Small intestine (tissue), 7 donors: ENCODE measurements at regions not wholly inside any gene's neighbourhood (a gene's known extent, or its start where the extent isn't known, plus 50 kb on each side); places are given as distances from the start of the nearest gene placed in this dataset.
A peak's percentile ranks its signal among the peaks of the same experiment; 100 is the strongest.
"Not testable (repeated sequence)": the region's sequence is repeated elsewhere in the genome, so short reads cannot be mapped to it uniquely, and the experiment has no call there.

ENCODE experiments used
- DNase-seq, 2 donors: peaks; one replicate each; pipeline versions ENCODE4 v3.0.0 to v3.0.0-alpha.2; 2013
- FAIRE-seq: peaks from 2 replicates; lab custom pipeline; 2012; peaks lifted over from hg19 to GRCh38; lab: Jason Lieb, UNC
- H3K27ac ChIP-seq, 3 donors: one replicate each; pipeline ENCODE4 v1.5.1; 2013; ENCODE audit warnings: low read length in 2 of 3, mild to moderate bottlenecking in 2 of 3, control low read depth in 1 of 3, inconsistent platforms in 1 of 3, low read depth in 1 of 3, moderate library complexity in 1 of 3
- H3K27me3 ChIP-seq, 3 donors: one replicate each; pipeline ENCODE4 v1.6.1; 2013; ENCODE audit warnings: low read length in 3 of 3, inconsistent platforms in 1 of 3; ENCODE audit not compliant: control insufficient read depth in 3 of 3, insufficient read depth in 3 of 3
- H3K36me3 ChIP-seq, 3 donors: one replicate each; pipeline ENCODE4 v1.6.1; 2013; ENCODE audit warnings: low read length in 3 of 3, inconsistent platforms in 1 of 3, low read depth in 1 of 3, mild to moderate bottlenecking in 1 of 3, moderate library complexity in 1 of 3; ENCODE audit not compliant: control insufficient read depth in 3 of 3, insufficient read depth in 2 of 3
- H3K4me1 ChIP-seq, 3 donors: one replicate each; pipeline ENCODE4 v1.6.1; 2013; ENCODE audit warnings: low read length in 2 of 3, inconsistent platforms in 1 of 3, low read depth in 1 of 3, mild to moderate bottlenecking in 1 of 3, moderate library complexity in 1 of 3; ENCODE audit not compliant: control insufficient read depth in 3 of 3, insufficient read depth in 2 of 3
- H3K4me3 ChIP-seq, 3 donors: one replicate each; pipeline ENCODE4 v1.5.1; 2013; ENCODE audit warnings: low read length in 3 of 3, control low read depth in 1 of 3, inconsistent platforms in 1 of 3, low read depth in 1 of 3, mild to moderate bottlenecking in 1 of 3, moderate library complexity in 1 of 3
- H3K9me3 ChIP-seq, 2 donors: one replicate each; pipeline ENCODE4 v1.6.1; 2013; ENCODE audit warnings: low read depth in 1 of 2, low read length in 1 of 2; ENCODE audit not compliant: control insufficient read depth in 2 of 2, insufficient read depth in 1 of 2
- WGBS, 3 donors: extraction: QIAGEN DNeasy Blood & Tissue Kit; methylation state at CpG; one replicate each; pipeline ENCODE4 v1.1.7; 2013; 5-methylcytosine and 5-hydroxymethylcytosine counted together
- donor health status: healthy with polysubstance abuse.
- donor health status: control.
- donor health status: control.
- donor health status: Bipolar disorder and iron deficiency.
- donor health status: healthy.

- 74 to 86% (median 79%) methylated on average over 4 of the region's 4 CpGs for WGBS, 3 donors
- H3K36me3 ChIP-seq, H3K4me3 ChIP-seq, H3K27ac ChIP-seq, DNase-seq, FAIRE-seq, H3K27me3 ChIP-seq, H3K4me1 ChIP-seq, H3K9me3 ChIP-seq: not testable (repeated sequence)
Observed at GRCh38 chr15:89001708-89002275, 86.5 kb upstream of the ABHD2 start.

GRCh38 chr15:89002281-89002761, 85.9 kb upstream of the ABHD2 start:
- peak overlapping the region in 1 of 3 donors; percentile 51 for H3K27ac ChIP-seq
- H3K9me3 ChIP-seq = no peaks in the 10 kb centered on the region
- FAIRE-seq (no peak), DNase-seq (no peak)
- H3K4me3 ChIP-seq = no peak overlapping the region
- H3K4me1 ChIP-seq = no peaks in the 10 kb centered on the region
- H3K27me3 ChIP-seq = no peaks in the 10 kb centered on the region
- no peaks in the 10 kb centered on the region for H3K36me3 ChIP-seq
- 32 to 59% (median 33%) methylated on average over 5 of the region's 5 CpGs for WGBS, 3 donors

GRCh38 chr15:89002830-89003229, 85.4 kb upstream of the ABHD2 start:
- FAIRE-seq (no peak), DNase-seq (no peak)
- Histone ChIP-seq H3K27me3 (no peaks in the 10 kb centered on the region), H3K36me3 (no peaks in the 10 kb centered on the region), H3K4me3 (no peak overlapping the region), H3K27ac (peak overlapping the region in 1 of 3 donors; percentile 51), H3K4me1 (no peaks in the 10 kb centered on the region), H3K9me3 (no peaks in the 10 kb centered on the region)
- 78 to 81% (median 78%) methylated on average over 5 of the region's 5 CpGs for WGBS, 3 donors

DNA sequence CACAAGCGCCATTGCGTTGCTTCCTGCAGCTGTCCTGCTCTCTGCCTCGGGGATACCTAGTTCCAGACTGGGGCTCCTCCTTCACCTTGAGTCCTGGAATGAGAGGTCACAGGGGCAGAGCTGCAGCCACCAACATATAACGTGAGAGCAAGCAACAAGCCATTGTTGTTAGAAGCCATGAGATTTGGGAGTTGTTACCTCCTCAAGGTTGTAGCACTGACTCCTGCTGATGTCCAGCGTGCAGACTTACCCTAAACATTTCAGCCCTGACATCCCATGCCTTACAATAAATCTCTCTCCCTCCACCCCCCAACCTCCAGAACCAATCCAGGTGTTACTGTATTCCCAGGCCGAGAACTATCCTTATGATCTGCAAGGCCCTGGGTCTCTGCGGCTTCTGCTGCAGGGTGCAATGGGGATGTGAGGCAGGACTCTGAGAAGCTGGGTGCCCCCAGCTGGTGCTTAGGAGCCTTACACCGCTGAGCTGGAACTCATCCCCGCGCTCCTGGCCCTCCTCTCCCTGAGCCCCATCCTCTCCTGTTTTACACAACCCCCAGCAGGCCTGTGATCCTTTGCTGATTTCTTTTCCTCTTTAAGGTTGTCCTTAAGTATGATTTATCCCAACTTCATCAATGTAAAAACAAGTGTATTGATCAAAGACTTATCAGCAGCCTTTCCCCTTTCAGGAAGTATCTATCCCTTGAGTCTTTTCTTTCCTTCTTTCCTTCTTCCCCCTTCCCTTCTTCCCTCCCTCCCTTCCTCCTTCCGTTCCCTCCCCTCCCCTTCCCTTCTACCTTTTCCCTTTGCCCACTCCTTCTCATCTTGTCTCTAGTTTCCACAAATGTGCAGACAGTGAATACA, 84.2 kb upstream of the ABHD2 start:
- Histone ChIP-seq H3K9me3 (no peaks in the 10 kb centered on the region), H3K27ac (no peak overlapping the region), H3K4me1 (no peaks in the 10 kb centered on the region), H3K36me3 (no peaks in the 10 kb centered on the region), H3K4me3 (no peak overlapping the region), H3K27me3 (no peaks in the 10 kb centered on the region)
- WGBS, 3 donors = 45 to 68% (median 63%) methylated on average over 11 of the region's 11 CpGs
- DNase-seq (peak; percentile 7 to 62), FAIRE-seq (no peak)

- Histone ChIP-seq H3K27ac (no peak overlapping the region), H3K27me3 (no peaks in the 10 kb centered on the region), H3K36me3 (no peaks in the 10 kb centered on the region), H3K4me1 (no peaks in the 10 kb centered on the region), H3K4me3 (no peak overlapping the region), H3K9me3 (no peaks in the 10 kb centered on the region)
- FAIRE-seq = no peak
- WGBS, 3 donors = 86 to 92% (median 88%) methylated on average over 4 of the region's 4 CpGs
- no peak for DNase-seq
Observed at GRCh38 chr15:89004726-89005030, 83.6 kb upstream of the ABHD2 start.

DNA sequence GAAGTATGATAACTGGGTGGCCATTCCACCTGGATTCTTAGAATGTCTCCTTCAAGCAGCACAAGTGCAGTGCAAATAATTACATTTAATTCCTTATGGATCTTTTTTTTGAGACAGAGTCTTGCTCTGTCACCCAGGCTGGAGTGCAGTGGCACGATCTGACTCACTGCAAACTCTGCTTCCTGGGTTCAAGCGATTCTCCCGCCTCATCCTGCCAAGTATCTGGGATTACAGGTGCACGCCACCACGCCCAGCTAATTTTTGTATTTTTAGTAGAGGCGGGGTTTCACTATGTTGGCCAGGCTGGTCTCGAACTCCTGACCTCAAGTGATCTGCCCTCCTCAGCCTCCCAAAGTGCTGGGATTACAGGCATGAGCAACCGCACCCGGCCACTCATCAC, 80.7 kb upstream of the ABHD2 start:
- FAIRE-seq = not testable (repeated sequence)

GRCh38 chr15:89007989-89008388, 80.3 kb upstream of the ABHD2 start:
- Histone ChIP-seq H3K9me3 (no peaks in the 10 kb centered on the region), H3K4me3 (no peak overlapping the region), H3K27me3 (no peaks in the 10 kb centered on the region), H3K27ac (no peak overlapping the region), H3K4me1 (no peaks in the 10 kb centered on the region), H3K36me3 (no peaks in the 10 kb centered on the region)
- DNase-seq (no peak), FAIRE-seq (no peak)

More for the DNA sequence above, 80.7 kb upstream of the ABHD2 start:
- not testable (repeated sequence) for H3K4me3 ChIP-seq, H3K27me3 ChIP-seq, H3K4me1 ChIP-seq, H3K9me3 ChIP-seq, H3K36me3 ChIP-seq, DNase-seq, H3K27ac ChIP-seq
- 42 to 84% (median 65%) methylated on average over 9 of the region's 9 CpGs for WGBS, 3 donors

DNA sequence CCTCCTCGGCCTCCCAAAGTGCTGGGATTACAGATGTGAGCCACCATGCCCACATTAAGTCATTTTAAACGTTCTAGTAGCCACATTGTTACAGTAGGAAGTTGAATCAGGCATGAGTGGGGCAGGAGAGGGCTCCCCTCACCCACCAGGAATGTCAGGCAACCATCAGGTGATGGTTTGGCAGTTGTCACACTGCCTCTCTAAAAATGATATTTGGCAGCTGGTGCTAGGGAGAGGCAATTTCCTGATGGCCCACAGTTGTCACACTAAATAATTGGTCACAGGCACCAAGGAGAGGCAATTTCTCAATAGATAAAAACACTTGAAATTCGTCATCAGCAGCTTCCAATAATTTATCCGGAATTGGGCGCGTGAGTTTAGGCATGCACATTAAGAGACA, 79.2 kb upstream of the ABHD2 start:
- WGBS, 3 donors = 71 to 79% (median 71%) methylated on average over 6 of the region's 6 CpGs

More for the DNA sequence above, 79.2 kb upstream of the ABHD2 start:
- no peak for DNase-seq
- no peak overlapping the region for H3K4me3 ChIP-seq
- H3K36me3 ChIP-seq = no peaks in the 10 kb centered on the region
- H3K27me3 ChIP-seq = no peaks in the 10 kb centered on the region
- H3K4me1 ChIP-seq = no peaks in the 10 kb centered on the region
- FAIRE-seq = no peak
- H3K9me3 ChIP-seq = no peaks in the 10 kb centered on the region
- no peak overlapping the region for H3K27ac ChIP-seq
